Smooth muscle cell (in vitro differentiated cells): ENCODE measurements at regions not wholly inside any gene's neighbourhood (a gene's known extent, or its start where the extent isn't known, plus 50 kb on each side); places are given as distances from the start of the nearest gene placed in this dataset.
A peak's percentile ranks its signal among the peaks of the same experiment; 100 is the strongest.

ENCODE experiments used
- DNase-seq: peaks from one replicate; lab custom pipeline; 2025; ENCODE audit not compliant: unreplicated experiment; lab: John Stamatoyannopoulos, UW
- H2AFZ ChIP-seq: fragments of 200-600 bp; sonication (generic); 2 replicates; pipeline ENCODE4 v1.6.0; 2016; ENCODE audit warnings: antibody characterized with exemption, low read depth, mild to moderate bottlenecking
- H3F3A ChIP-seq: fragments of 200-600 bp; sonication (generic); 2 replicates; pipeline ENCODE4 v1.6.0; 2017; ENCODE audit warnings: antibody characterized with exemption, low read depth
- H3K27ac ChIP-seq: fragments of 200-600 bp; sonication (generic); 2 replicates; pipeline ENCODE4 v1.5.1; 2016; ENCODE audit warnings: low read depth, mild to moderate bottlenecking
- H3K27me3 ChIP-seq: fragments of 200-600 bp; sonication (generic); 2 replicates; pipeline ENCODE4 v1.6.1; 2016; ENCODE audit warnings: low read depth, mild to moderate bottlenecking
- H3K36me3 ChIP-seq: fragments of 200-600 bp; sonication (generic); 2 replicates; pipeline ENCODE4 v1.5.1; 2016; ENCODE audit warnings: low read depth
- H3K4me1 ChIP-seq: fragments of 200-600 bp; sonication (generic); 2 replicates; pipeline ENCODE4 v1.5.1; 2016; ENCODE audit warnings: low read depth
- H3K4me2 ChIP-seq: fragments of 200-600 bp; sonication (generic); 2 replicates; pipeline ENCODE4 v1.6.0; 2016; ENCODE audit warnings: mild to moderate bottlenecking
- H3K4me3 ChIP-seq: fragments of 200-600 bp; sonication (generic); 2 replicates; pipeline ENCODE4 v1.5.1; 2016; ENCODE audit warnings: mild to moderate bottlenecking
- H3K79me2 ChIP-seq: fragments of 200-600 bp; sonication (generic); 2 replicates; pipeline ENCODE4 v1.6.0; 2016; ENCODE audit warnings: low read depth, mild to moderate bottlenecking
- H3K9ac ChIP-seq: fragments of 200-600 bp; sonication (generic); 2 replicates; pipeline ENCODE4 v1.6.0; 2016; ENCODE audit warnings: low read depth
- H3K9me3 ChIP-seq: fragments of 200-600 bp; sonication (generic); replicated peaks from 2 replicates; pipeline ENCODE4 v1.5.1; 2016; ENCODE audit warnings: low read depth
- H4K20me1 ChIP-seq: fragments of 200-600 bp; sonication (generic); 2 replicates; pipeline ENCODE4 v1.6.0; 2016; ENCODE audit warnings: low read depth
- CTCF ChIP-seq: fragments of 200-600 bp; sonication (generic); IDR thresholded peaks from 2 replicates; pipeline ENCODE4 v1.5.1; 2017; ENCODE audit warnings: borderline replicate concordance, mild to moderate bottlenecking, antibody characterized with exemption; ENCODE audit not compliant: insufficient read depth, poor library complexity, severe bottlenecking
- WGBS: methylation state at CpG from one replicate; pipeline ENCODE4 v1.1.7; 2016; ENCODE audit warnings: low lambda C conversion rate; 5-methylcytosine and 5-hydroxymethylcytosine counted together

- Histone ChIP-seq H3K36me3 (no peaks in the 10 kb centered on the region), H3K4me3 (no peak overlapping the region), H3K9me3 (no peaks in the 10 kb centered on the region), H3K79me2 (no peaks in the 10 kb centered on the region), H3K4me2 (no peak overlapping the region), H3K9ac (no peak overlapping the region), H4K20me1 (no peaks in the 10 kb centered on the region), H3K4me1 (peaks cover 8% of the 10 kb centered on the region), H2AFZ (no peak overlapping the region), H3F3A (no peaks in the 10 kb centered on the region), H3K27me3 (no peaks in the 10 kb centered on the region), H3K27ac (no peak overlapping the region)
- TF ChIP-seq CTCF: no peak
- no peak for DNase-seq
- 91% methylated on average over 4 of the region's 4 CpGs for WGBS
Measured at GRCh38 chr3:153596401-153596800, 434.4 kb downstream of the RAP2B start.

DNA sequence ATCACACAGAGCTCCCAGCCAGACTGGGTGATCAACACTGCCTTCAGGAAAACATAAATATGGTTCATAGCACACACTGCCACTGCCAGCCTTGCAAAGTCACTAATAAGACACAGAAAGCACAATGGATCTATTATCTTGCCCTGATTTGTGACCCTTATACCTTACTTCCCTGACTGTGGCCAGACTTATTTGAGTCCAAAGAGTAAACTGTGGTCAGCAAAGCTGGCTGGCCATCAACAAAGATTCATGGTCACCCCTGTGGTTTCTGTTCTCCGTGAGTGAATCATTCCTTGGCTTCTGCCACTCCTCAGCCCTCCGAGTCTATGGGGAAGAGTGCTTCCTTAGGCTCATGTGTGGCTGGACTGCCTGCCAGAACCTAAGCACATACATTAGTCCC, 437.7 kb downstream of the RAP2B start:
- no peaks in the 10 kb centered on the region for H3K79me2 ChIP-seq
- H3K9ac ChIP-seq: no peak overlapping the region
- H3K27me3 ChIP-seq: no peaks in the 10 kb centered on the region
- no peaks in the 10 kb centered on the region for H3K4me1 ChIP-seq
- H2AFZ ChIP-seq: no peak overlapping the region
- no peak overlapping the region for H3K27ac ChIP-seq
- no peak for DNase-seq
- no peaks in the 10 kb centered on the region for H3K36me3 ChIP-seq
- no peak overlapping the region for H3K4me3 ChIP-seq
- no peak for TF ChIP-seq CTCF
- peak overlapping the region; percentile 37 for H3K4me2 ChIP-seq
- H3K9me3 ChIP-seq: no peaks in the 10 kb centered on the region
- 2% methylated on average over 2 of the region's 2 CpGs for WGBS
- H4K20me1 ChIP-seq: no peaks in the 10 kb centered on the region
- H3F3A ChIP-seq: no peaks in the 10 kb centered on the region

DNA sequence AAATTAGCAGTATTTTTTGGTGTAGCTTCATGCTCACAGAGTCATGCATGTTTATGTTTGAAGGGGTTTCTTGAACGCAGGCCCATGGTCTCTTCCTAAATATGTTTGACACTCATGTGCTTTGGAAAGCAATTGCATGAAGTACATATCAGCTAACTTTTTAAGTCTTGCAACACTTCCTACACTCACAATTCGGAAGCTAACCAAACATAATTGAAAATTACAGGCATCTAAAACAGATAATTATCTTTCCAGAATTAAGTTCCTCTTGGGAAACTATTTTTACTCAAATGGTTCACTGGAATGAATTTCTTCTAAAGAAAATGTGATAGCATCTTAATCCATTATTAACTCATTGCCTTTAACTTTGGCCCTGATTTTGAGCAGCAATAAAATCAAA, 438.9 kb downstream of the RAP2B start:
- Histone ChIP-seq H3K4me1 (no peaks in the 10 kb centered on the region), H4K20me1 (no peaks in the 10 kb centered on the region), H3K27ac (no peak overlapping the region), H2AFZ (no peak overlapping the region), H3F3A (no peaks in the 10 kb centered on the region), H3K4me3 (no peak overlapping the region), H3K27me3 (no peaks in the 10 kb centered on the region), H3K9ac (no peak overlapping the region), H3K9me3 (no peaks in the 10 kb centered on the region), H3K36me3 (no peaks in the 10 kb centered on the region), H3K4me2 (no peak overlapping the region), H3K79me2 (no peaks in the 10 kb centered on the region)
- WGBS: 90% methylated on average over 2 of the region's 2 CpGs
- no peak for TF ChIP-seq CTCF
- no peak for DNase-seq

DNA sequence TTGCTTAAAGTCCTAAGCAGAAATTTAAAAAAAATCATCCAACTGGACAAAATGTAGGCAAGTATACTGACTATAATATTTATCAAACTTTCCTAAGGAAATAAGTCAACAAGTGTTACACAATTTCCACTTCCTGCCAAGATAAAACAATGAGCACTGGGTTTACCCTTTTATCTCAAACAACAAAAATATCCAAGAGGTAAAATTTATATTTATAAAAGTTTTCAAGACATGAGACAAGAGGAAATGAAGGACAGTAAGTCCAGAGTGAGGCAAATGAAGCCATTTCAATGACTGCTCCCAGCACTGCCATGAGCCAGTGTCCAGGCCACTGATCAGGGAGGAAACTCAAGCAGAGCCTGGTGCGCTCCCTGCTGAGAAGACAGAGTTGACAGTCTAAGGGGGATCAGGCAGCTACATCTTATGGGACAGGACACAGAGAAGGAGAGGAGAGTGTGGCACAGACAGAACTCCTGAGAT, 439.4 kb downstream of the RAP2B start:
- Histone ChIP-seq H3K4me3 (no peak overlapping the region), H3F3A (no peaks in the 10 kb centered on the region), H3K36me3 (no peaks in the 10 kb centered on the region), H2AFZ (no peak overlapping the region), H3K4me1 (no peaks in the 10 kb centered on the region), H4K20me1 (no peaks in the 10 kb centered on the region), H3K9me3 (no peaks in the 10 kb centered on the region), H3K27ac (no peak overlapping the region), H3K27me3 (no peaks in the 10 kb centered on the region), H3K9ac (no peak overlapping the region), H3K4me2 (no peak overlapping the region), H3K79me2 (no peaks in the 10 kb centered on the region)
- no peak for TF ChIP-seq CTCF
- 97% methylated on average over 1 of the region's 1 CpG for WGBS
- DNase-seq: no peak
